ENCODE measurements at regions not wholly inside any gene's neighbourhood (a gene's known extent, or its start where the extent isn't known, plus 50 kb on each side); places are given as distances from the start of the nearest gene placed in this dataset.

DNA sequence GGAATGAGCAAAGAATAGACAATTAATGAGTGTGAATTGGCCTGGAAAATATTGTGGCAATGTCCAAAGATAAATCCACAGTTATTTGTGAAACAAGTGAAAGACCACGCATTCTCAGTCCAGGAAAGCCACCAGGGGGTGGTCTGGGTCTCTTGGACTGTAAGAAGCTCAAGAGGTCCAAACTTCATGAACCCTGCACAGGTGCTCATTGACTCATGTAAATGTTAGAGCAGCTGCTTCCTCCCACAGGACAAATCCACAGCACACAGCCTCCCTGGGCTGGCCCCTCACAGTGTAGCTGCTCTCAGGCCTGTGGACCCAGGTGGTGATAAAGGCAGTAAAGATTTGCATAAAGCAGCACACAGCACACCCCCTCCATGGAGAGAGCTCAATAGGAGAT is 114.0 kb downstream of the ZNF280B start:
- TF ChIP-seq, protein P1, sequence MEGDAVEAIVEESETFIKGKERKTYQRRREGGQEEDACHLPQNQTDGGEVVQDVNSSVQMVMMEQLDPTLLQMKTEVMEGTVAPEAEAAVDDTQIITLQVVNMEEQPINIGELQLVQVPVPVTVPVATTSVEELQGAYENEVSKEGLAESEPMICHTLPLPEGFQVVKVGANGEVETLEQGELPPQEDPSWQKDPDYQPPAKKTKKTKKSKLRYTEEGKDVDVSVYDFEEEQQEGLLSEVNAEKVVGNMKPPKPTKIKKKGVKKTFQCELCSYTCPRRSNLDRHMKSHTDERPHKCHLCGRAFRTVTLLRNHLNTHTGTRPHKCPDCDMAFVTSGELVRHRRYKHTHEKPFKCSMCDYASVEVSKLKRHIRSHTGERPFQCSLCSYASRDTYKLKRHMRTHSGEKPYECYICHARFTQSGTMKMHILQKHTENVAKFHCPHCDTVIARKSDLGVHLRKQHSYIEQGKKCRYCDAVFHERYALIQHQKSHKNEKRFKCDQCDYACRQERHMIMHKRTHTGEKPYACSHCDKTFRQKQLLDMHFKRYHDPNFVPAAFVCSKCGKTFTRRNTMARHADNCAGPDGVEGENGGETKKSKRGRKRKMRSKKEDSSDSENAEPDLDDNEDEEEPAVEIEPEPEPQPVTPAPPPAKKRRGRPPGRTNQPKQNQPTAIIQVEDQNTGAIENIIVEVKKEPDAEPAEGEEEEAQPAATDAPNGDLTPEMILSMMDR (conservative IDR thresholded peaks at IDR 0.05; ENCODE audit: low read length), result peak; percentile 81
- TF ChIP-seq EZH2phosphoT487 (IDR thresholded peaks at IDR 0.05; ENCODE audit: borderline replicate concordance, low read depth, low read length), result no peak
